ENCODE measurements at regions not wholly inside any gene's neighbourhood (a gene's known extent, or its start where the extent isn't known, plus 50 kb on each side); places are given as distances from the start of the nearest gene placed in this dataset.

DNA sequence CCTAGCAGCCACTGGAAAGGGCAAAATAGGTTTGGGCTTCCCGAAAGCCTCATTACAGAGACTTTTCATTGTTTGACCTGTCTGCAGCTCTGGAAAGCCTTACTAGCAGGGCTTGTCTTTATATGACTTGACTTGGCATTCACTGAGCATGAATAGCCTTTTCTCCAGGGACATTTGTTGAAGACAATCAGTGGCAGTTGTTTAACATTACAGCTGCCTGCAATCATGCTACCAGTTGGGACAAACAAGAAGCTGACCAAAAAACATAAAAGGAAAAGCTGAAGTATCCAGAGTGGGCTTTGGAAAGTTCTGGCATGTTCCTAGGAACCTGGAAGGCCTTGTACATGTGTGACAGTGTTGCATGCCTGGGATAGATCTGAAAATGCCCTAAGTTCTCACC is 121.4 kb downstream of the KCNF1 start:
- no peak for TF ChIP-seq CTCF (conservative IDR thresholded peaks at IDR 0.05; ENCODE audit: low read depth, low read length)
- no peak overlapping the region for H3K4me3 ChIP-seq (ENCODE audit: low read depth, low read length)
- DNase-seq (ENCODE audit: low read depth), result no peak

- H3K4me3 ChIP-seq (ENCODE audit: low read depth, low read length), result no peak overlapping the region
- no peak for TF ChIP-seq CTCF (conservative IDR thresholded peaks at IDR 0.05; ENCODE audit: low read depth, low read length)
- DNase-seq (ENCODE audit: low read depth), result no peak
Observed at GRCh38 chr2:11038641-11039040, 116.6 kb upstream of the SLC66A3 start.

- no peak overlapping the region for H3K4me3 ChIP-seq (ENCODE audit: low read depth, low read length)
- DNase-seq (ENCODE audit: low read depth), result no peak
- no peak for TF ChIP-seq CTCF (conservative IDR thresholded peaks at IDR 0.05; ENCODE audit: low read depth, low read length)
Observed at GRCh38 chr2:11040992-11041391, 114.3 kb upstream of the SLC66A3 start.

- H3K4me3 ChIP-seq (ENCODE audit: low read depth, low read length), result no peak overlapping the region
- TF ChIP-seq CTCF (conservative IDR thresholded peaks at IDR 0.05; ENCODE audit: low read depth, low read length), result no peak
- no peak for DNase-seq (ENCODE audit: low read depth)
Observed at GRCh38 chr2:11042841-11043240, 112.4 kb upstream of the SLC66A3 start.

DNA sequence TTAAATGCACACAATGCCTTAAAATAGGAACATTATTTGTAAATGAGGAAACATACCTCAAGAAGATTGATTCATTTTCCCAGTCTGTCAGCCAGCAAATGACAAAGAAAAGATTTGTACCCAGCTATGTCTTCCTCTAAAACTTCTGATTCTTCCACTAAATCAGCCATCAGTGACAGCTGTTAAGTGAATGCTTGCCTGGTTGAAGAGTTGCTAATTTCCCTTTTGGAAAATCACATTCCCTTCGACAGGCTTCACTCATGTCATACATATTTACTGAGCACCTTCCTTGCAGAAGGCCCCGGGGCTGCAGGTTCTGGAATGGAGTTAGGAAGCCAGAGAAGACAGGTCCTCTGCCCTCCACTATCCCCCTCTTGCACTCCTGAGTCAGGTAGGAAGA is 112.0 kb upstream of the SLC66A3 start:
- no peak overlapping the region for H3K4me3 ChIP-seq (ENCODE audit: low read depth, low read length)
- no peak for DNase-seq (ENCODE audit: low read depth)
- no peak for TF ChIP-seq CTCF (conservative IDR thresholded peaks at IDR 0.05; ENCODE audit: low read depth, low read length)

GRCh38 chr2:11044201-11044600 is 111.1 kb upstream of the SLC66A3 start:
- no peak for DNase-seq (ENCODE audit: low read depth)
- no peak for TF ChIP-seq CTCF (conservative IDR thresholded peaks at IDR 0.05; ENCODE audit: low read depth, low read length)
- H3K4me3 ChIP-seq (ENCODE audit: low read depth, low read length), result no peak overlapping the region

- H3K4me3 ChIP-seq (ENCODE audit: low read depth, low read length), result no peak overlapping the region
- no peak for DNase-seq (ENCODE audit: low read depth)
- no peak for TF ChIP-seq CTCF (conservative IDR thresholded peaks at IDR 0.05; ENCODE audit: low read depth, low read length)
Observed at GRCh38 chr2:11045294-11045693, 110.0 kb upstream of the SLC66A3 start.
